Sigmoid colon (tissue), 6 donors: ENCODE measurements at regions not wholly inside any gene's neighbourhood (a gene's known extent, or its start where the extent isn't known, plus 50 kb on each side); places are given as distances from the start of the nearest gene placed in this dataset.

ENCODE experiments used
- DNase-seq: peaks from one replicate; pipeline ENCODE4 v3.0.0-alpha.2; 2019
- H3K27ac ChIP-seq, 4 donors: fragments of 200-600 bp; sonication (generic); one replicate each; pipeline ENCODE4 v1.5.1; 2016 to 2019; ENCODE audit warnings: mild to moderate bottlenecking in 1 of 4
- H3K27me3 ChIP-seq, 3 donors: fragments of 200-600 bp; sonication (generic); one replicate each; pipeline ENCODE4 v1.5.1; 2019; ENCODE audit warnings: mild to moderate bottlenecking in 1 of 3
- H3K36me3 ChIP-seq, 4 donors: fragments of 200-600 bp; sonication (generic); one replicate each; pipeline ENCODE4 v1.5.1; 2016 to 2019
- H3K4me1 ChIP-seq, 4 donors: fragments of 200-600 bp; sonication (generic); one replicate each; pipeline ENCODE4 v1.5.1; 2017 to 2019
- H3K4me3 ChIP-seq, 4 donors: fragments of 200-600 bp; sonication (generic); one replicate each; pipeline ENCODE4 v1.5.1; 2017 to 2019; ENCODE audit warnings: mild to moderate bottlenecking in 2 of 4, moderate library complexity in 1 of 4
- H3K9me3 ChIP-seq, 4 donors: fragments of 200-600 bp in 3 of 4; sonication (generic) in 3 of 4; one replicate each; pipeline versions ENCODE4 v1.5.1 to v1.6.1; 2013 to 2019
- EP300 ChIP-seq, 4 donors: sonication (generic); formaldehyde crosslinking; IDR thresholded peaks; one replicate each; pipeline ENCODE4 v1.6.1; 2017; ENCODE audit warnings: antibody characterized with exemption in 4 of 4
- POLR2A ChIP-seq, 2 donors: fragments of 450-650 bp; IDR thresholded peaks; one replicate each; pipeline ENCODE4 v1.6.1; 2016; ENCODE audit warnings: antibody characterized with exemption in 2 of 2, mild to moderate bottlenecking in 2 of 2, moderate library complexity in 2 of 2
- POLR2AphosphoS5 ChIP-seq, 4 donors: sonication (generic); formaldehyde crosslinking; IDR thresholded peaks; one replicate each; pipeline ENCODE4 v1.6.1; 2017; ENCODE audit warnings: antibody characterized with exemption in 4 of 4
- WGBS, 2 donors: extraction: QIAGEN DNeasy Blood & Tissue Kit; methylation state at CpG; one replicate each; pipeline ENCODE4 v1.1.7; 2013; 5-methylcytosine and 5-hydroxymethylcytosine counted together
- intact Hi-C: fragments of 100-400 bp; cut with DNase I; formaldehyde crosslinking; loops from one replicate; pipeline ENCODE4 v1.15.1; 2023
- TF ChIP-seq, protein P1 (sequence below), 4 experiments: fragments of 450-650 bp in 3 of 4; fragments of 200-600 bp in 1 of 4; IDR thresholded peaks; one replicate each; pipeline ENCODE4 v1.5.1; 2016 to 2019; ENCODE audit warnings: antibody characterized with exemption in 4 of 4, mild to moderate bottlenecking in 3 of 4, moderate library complexity in 2 of 4
- donor health status: healthy with polysubstance abuse.
- donor health status: healthy.

DNA sequence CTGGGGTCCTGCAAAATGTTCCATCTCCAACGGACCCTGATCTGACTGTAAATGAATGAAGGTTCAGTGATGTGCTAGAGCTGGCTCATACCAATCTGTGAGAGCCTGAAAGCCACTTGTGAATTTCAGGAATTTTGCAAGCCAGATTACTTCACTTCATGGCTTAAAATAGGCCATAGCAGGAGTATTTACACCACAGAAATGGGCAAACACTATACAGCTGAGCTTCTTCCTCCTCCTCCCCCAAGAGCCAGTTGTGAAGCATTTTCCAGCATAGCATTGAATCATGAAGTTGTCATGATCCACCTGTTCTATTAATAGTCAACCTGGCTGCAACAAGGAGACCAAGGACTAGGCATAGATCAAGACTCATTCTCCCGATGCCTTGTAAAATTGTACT, 141.3 kb upstream of the RASSF8 start:
- no peak for TF ChIP-seq EP300 (IDR thresholded peaks at IDR 0.05)
- TF ChIP-seq POLR2A (IDR thresholded peaks at IDR 0.05) = no peak
- TF ChIP-seq POLR2AphosphoS5 (IDR thresholded peaks at IDR 0.05) = no peak
- TF ChIP-seq, protein P1, sequence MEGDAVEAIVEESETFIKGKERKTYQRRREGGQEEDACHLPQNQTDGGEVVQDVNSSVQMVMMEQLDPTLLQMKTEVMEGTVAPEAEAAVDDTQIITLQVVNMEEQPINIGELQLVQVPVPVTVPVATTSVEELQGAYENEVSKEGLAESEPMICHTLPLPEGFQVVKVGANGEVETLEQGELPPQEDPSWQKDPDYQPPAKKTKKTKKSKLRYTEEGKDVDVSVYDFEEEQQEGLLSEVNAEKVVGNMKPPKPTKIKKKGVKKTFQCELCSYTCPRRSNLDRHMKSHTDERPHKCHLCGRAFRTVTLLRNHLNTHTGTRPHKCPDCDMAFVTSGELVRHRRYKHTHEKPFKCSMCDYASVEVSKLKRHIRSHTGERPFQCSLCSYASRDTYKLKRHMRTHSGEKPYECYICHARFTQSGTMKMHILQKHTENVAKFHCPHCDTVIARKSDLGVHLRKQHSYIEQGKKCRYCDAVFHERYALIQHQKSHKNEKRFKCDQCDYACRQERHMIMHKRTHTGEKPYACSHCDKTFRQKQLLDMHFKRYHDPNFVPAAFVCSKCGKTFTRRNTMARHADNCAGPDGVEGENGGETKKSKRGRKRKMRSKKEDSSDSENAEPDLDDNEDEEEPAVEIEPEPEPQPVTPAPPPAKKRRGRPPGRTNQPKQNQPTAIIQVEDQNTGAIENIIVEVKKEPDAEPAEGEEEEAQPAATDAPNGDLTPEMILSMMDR (IDR thresholded peaks at IDR 0.05) = no peak
- no peak overlapping the region for H3K4me3 ChIP-seq
- H3K27me3 ChIP-seq = no peaks in the 10 kb centered on the region
- 90 to 93% methylated on average over 2 of the region's 2 CpGs for WGBS, 2 donors
- H3K27ac ChIP-seq = no peak overlapping the region
- intact Hi-C loops = no loop called here
- H3K9me3 ChIP-seq = peaks cover 0 to 2% (median 0%) of the 10 kb centered on the region in 4 donors
- H3K36me3 ChIP-seq = no peaks in the 10 kb centered on the region
- peaks cover 0 to 13% (median 4%) of the 10 kb centered on the region in 4 donors for H3K4me1 ChIP-seq
- no peak for DNase-seq

DNA sequence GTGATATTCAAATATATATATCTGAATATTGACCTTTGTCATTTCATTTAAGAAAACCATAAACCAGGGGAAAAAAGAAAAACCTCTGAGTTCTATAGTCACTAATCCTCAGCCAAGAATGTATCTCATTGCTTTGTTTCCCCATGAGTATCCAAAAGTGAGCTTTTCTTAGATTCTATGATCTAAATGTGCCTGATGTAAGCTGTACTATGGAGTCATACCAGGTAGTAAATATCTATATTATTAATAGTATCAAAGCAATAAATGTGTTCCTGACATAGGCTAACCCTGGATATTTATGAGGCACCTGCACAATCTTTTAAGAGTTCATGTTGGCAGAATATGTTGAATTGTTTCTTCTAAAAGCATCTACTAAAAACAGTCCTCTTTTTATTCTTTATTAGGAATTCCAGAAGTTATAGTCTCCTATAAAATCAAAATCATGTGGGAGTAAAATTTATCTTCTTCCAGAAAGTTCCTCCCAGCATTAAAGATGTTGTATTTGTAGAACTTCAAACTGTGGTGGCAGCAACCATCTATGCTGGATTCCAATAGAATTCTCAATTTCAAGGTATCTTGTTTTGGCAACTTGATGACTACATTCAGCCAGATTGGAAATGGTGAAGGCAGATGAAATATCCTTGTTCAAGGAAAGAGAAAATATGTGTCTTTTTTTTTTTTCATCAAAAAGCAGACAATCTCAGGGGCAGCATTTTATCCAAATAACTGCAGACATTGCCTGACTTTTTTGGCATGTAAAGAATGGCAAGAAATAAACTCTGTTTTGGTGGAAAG, 139.7 kb upstream of the RASSF8 start:
- H3K36me3 ChIP-seq = no peaks in the 10 kb centered on the region
- no peak for TF ChIP-seq POLR2AphosphoS5 (IDR thresholded peaks at IDR 0.05)
- no peak for TF ChIP-seq EP300 (IDR thresholded peaks at IDR 0.05)
- TF ChIP-seq POLR2A (IDR thresholded peaks at IDR 0.05) = no peak
- TF ChIP-seq, protein P1 (IDR thresholded peaks at IDR 0.05) = no peak
- intact Hi-C loops = no loop called here
- H3K27me3 ChIP-seq = no peaks in the 10 kb centered on the region
- no peak overlapping the region for H3K4me3 ChIP-seq
- DNase-seq = no peak
- H3K4me1 ChIP-seq = peaks cover 0 to 13% (median 4%) of the 10 kb centered on the region in 4 donors
- peaks cover 0 to 2% (median 0%) of the 10 kb centered on the region in 4 donors for H3K9me3 ChIP-seq
- no peak overlapping the region for H3K27ac ChIP-seq

DNA sequence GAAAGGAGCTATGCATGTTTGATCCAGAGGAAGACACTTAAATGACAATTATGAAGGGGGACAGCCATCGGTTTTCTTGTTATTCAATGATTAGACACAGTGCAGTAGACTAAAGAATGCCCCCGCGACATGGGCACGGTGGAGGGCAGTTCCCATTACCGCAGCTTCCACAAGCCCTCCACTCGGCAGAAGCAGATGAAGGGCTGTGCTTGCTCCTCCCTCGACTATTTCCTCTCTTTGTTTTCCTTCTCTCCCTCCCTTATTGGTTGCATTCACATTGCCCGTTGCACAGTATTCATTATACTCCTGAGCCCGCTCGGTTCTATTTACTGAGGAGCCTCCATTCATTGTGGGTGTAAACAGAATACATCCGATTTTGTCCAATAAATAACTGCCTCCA, 138.8 kb upstream of the RASSF8 start:
- TF ChIP-seq POLR2A (IDR thresholded peaks at IDR 0.05) = no peak
- no peak for TF ChIP-seq POLR2AphosphoS5 (IDR thresholded peaks at IDR 0.05)
- TF ChIP-seq, protein P1 (IDR thresholded peaks at IDR 0.05) = no peak
- no peak for TF ChIP-seq EP300 (IDR thresholded peaks at IDR 0.05)
- Histone ChIP-seq H3K36me3 (no peaks in the 10 kb centered on the region), H3K27ac (no peak overlapping the region), H3K9me3 (peaks cover 0 to 2% (median 0%) of the 10 kb centered on the region in 4 donors), H3K27me3 (no peaks in the 10 kb centered on the region), H3K4me3 (no peak overlapping the region), H3K4me1 (peaks cover 0 to 20% (median 10%) of the 10 kb centered on the region in 4 donors)
- WGBS, 2 donors = 73% methylated on average over 11 of the region's 11 CpGs
- no peak for DNase-seq
- intact Hi-C loops = loop anchor here (10.0 kb wide), 1 partner anchor 215 kb away; no protein-coding TSS in a partner anchor

DNA sequence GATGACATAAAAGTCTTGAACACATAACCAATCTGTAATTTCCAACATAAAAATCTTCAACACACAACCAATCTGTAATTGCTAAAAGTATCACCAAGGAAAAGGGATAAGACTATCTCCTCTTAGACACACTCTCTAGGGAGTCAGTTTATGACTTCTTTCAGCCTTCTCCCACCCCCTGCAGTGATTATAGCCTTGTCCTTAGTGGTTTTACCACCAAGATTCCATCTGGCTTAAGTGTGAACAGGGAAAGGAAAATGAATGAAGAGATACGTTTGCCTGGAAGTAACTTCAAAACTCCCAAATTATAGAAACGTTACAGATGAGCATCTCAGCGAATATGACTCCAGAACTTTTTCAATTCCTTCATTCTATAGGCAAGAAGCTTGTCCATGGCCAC, 136.2 kb upstream of the RASSF8 start:
- Histone ChIP-seq H3K4me1 (peaks cover 0 to 30% (median 18%) of the 10 kb centered on the region in 4 donors), H3K4me3 (no peak overlapping the region), H3K27me3 (no peaks in the 10 kb centered on the region), H3K9me3 (peaks cover 0 to 3% (median 1%) of the 10 kb centered on the region in 4 donors), H3K36me3 (no peaks in the 10 kb centered on the region), H3K27ac (no peak overlapping the region)
- intact Hi-C loops = loop anchor here (10.0 kb wide), 1 partner anchor 213 kb away; no protein-coding TSS in a partner anchor
- WGBS, 2 donors = 77 to 87% methylated on average over 3 of the region's 3 CpGs
- no peak for TF ChIP-seq POLR2AphosphoS5 (IDR thresholded peaks at IDR 0.05)
- TF ChIP-seq POLR2A (IDR thresholded peaks at IDR 0.05) = no peak
- TF ChIP-seq, protein P1 (IDR thresholded peaks at IDR 0.05) = no peak
- TF ChIP-seq EP300 (IDR thresholded peaks at IDR 0.05) = no peak
- no peak for DNase-seq
